HG03432 (cell line): ENCODE measurements at regions not wholly inside any gene's neighbourhood (a gene's known extent, or its start where the extent isn't known, plus 50 kb on each side); places are given as distances from the start of the nearest gene placed in this dataset.
"Not testable (repeated sequence)": the region's sequence is repeated elsewhere in the genome, so short reads cannot be mapped to it uniquely, and the experiment has no call there.

ENCODE experiments used
- ATAC-seq: cut with Tn5 transposase; IDR thresholded peaks from one replicate; pipeline ENCODE4 v1.9.1; 2021; ENCODE audit warnings: mild to moderate bottlenecking, moderate library complexity; ENCODE audit not compliant: unreplicated experiment

GRCh38 chr3:35042210-35042991 lies 596.9 kb upstream of the ARPP21 start:
- no peak for ATAC-seq

- no peak for ATAC-seq
Observed at GRCh38 chr3:35043040-35043439, 596.3 kb upstream of the ARPP21 start.

GRCh38 chr3:35044190-35044589 lies 595.1 kb upstream of the ARPP21 start:
- no peak for ATAC-seq

- ATAC-seq = no peak
Observed at GRCh38 chr3:35045118-35045517, 594.2 kb upstream of the ARPP21 start.

GRCh38 chr3:35064761-35065160 lies 574.6 kb upstream of the ARPP21 start:
- ATAC-seq = no peak

GRCh38 chr3:35065891-35066290 lies 573.4 kb upstream of the ARPP21 start:
- no peak for ATAC-seq

GRCh38 chr3:35067750-35068149 lies 571.6 kb upstream of the ARPP21 start:
- no peak for ATAC-seq

- no peak for ATAC-seq
Observed at GRCh38 chr3:35070088-35070487, 569.2 kb upstream of the ARPP21 start.

GRCh38 chr3:35071772-35072171 lies 567.6 kb upstream of the ARPP21 start:
- no peak for ATAC-seq

- no peak for ATAC-seq
Observed at GRCh38 chr3:35078780-35079179, 560.5 kb upstream of the ARPP21 start.

- no peak for ATAC-seq
Observed at GRCh38 chr3:35079403-35079802, 559.9 kb upstream of the ARPP21 start.

- no peak for ATAC-seq
Observed at GRCh38 chr3:35081899-35082298, 557.4 kb upstream of the ARPP21 start.

- no peak for ATAC-seq
Observed at GRCh38 chr3:35088943-35089342, 550.4 kb upstream of the ARPP21 start.

GRCh38 chr3:35114686-35115085 lies 524.6 kb upstream of the ARPP21 start:
- ATAC-seq = no peak

GRCh38 chr3:35120026-35120425 lies 519.3 kb upstream of the ARPP21 start:
- ATAC-seq = no peak

GRCh38 chr3:35137612-35138011 lies 501.7 kb upstream of the ARPP21 start:
- no peak for ATAC-seq

GRCh38 chr3:35141406-35141805 lies 497.9 kb upstream of the ARPP21 start:
- no peak for ATAC-seq

GRCh38 chr3:35144011-35144410 lies 495.3 kb upstream of the ARPP21 start:
- no peak for ATAC-seq

- ATAC-seq = not testable (repeated sequence)
Observed at GRCh38 chr3:35146256-35147035, 492.9 kb upstream of the ARPP21 start.

GRCh38 chr3:35183927-35184675 lies 455.2 kb upstream of the ARPP21 start:
- ATAC-seq = no peak

GRCh38 chr3:35184775-35185174 lies 454.6 kb upstream of the ARPP21 start:
- ATAC-seq = no peak

- ATAC-seq = no peak
Observed at GRCh38 chr3:35187908-35188307, 451.4 kb upstream of the ARPP21 start.
